Calu3 (cell line): ENCODE measurements at regions not wholly inside any gene's neighbourhood (a gene's known extent, or its start where the extent isn't known, plus 50 kb on each side); places are given as distances from the start of the nearest gene placed in this dataset.

ENCODE experiments used
- BruUV-seq: library from RNA; stranded (reverse); fragments of 400-500 nt; replicated peaks from 2 replicates; lab custom pipeline; 2021; lab: Mats Ljungman, UMichigan
- CTCF ChIA-PET: fragments of 300-600 bp; sonication (Branson Sonifier 250); formaldehyde crosslinking; loops from one replicate; lab custom pipeline; 2022; ENCODE audit warnings: antibody characterized with exemption; lab: Charles Lee
- DNase-seq: peaks from one replicate; pipeline ENCODE4 v3.0.0; 2022
- H3K27ac Mint-ChIP-seq: one replicate; pipeline ENCODE4 v1.8.0; 2022; ENCODE audit warnings: mixed read lengths; ENCODE audit not compliant: unreplicated experiment
- H3K27me3 Mint-ChIP-seq: one replicate; pipeline ENCODE4 v1.8.0; 2022; ENCODE audit warnings: mixed read lengths; ENCODE audit not compliant: unreplicated experiment
- H3K36me3 Mint-ChIP-seq: one replicate; pipeline ENCODE4 v1.8.0; 2022; ENCODE audit warnings: mild to moderate bottlenecking, moderate library complexity, mixed read lengths; ENCODE audit not compliant: insufficient read depth, unreplicated experiment
- H3K4me1 Mint-ChIP-seq: one replicate; pipeline ENCODE4 v1.8.0; 2022; ENCODE audit warnings: mild to moderate bottlenecking, low read depth, mixed read lengths; ENCODE audit not compliant: unreplicated experiment
- H3K4me3 Mint-ChIP-seq: one replicate; pipeline ENCODE4 v1.8.0; 2022; ENCODE audit warnings: mild to moderate bottlenecking, low read depth, moderate library complexity, mixed read lengths; ENCODE audit not compliant: unreplicated experiment
- H3K9me3 Mint-ChIP-seq: one replicate; pipeline ENCODE4 v1.8.0; 2022; ENCODE audit warnings: low read depth, mixed read lengths; ENCODE audit not compliant: unreplicated experiment
- CTCF ChIP-seq: fragments of 200-600 bp; IDR thresholded peaks from one replicate; pipeline ENCODE4 v1.8.0; 2022; ENCODE audit warnings: antibody characterized with exemption; ENCODE audit not compliant: unreplicated experiment
- intact Hi-C: fragments of 100-400 bp; cut with micrococcal nuclease; formaldehyde crosslinking; loops from one replicate; pipeline ENCODE4 v1.10.0; 2022; ENCODE audit not compliant: unreplicated experiment

DNA sequence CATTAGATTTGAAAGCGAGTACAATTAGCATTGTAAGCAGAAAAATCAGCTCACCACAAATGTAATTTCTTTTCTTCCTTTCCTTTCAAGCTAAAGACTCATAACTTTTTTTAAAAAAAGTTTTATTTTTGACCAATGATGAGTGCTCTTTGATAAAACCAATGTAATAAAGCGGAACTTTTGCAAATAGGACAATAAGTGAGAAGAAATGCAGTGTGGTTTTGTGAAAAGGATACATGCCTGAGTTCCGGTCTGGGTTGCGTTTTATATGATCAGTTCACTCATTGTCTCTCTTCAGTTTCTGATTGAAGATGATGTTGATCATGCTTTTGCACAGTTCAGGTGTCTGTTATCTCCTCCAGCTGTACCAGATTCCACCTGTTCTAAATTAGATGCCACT, 274.4 kb downstream of the KLF12 start:
- CTCF ChIA-PET: no interaction called here
- intact Hi-C loops: no loop called here
- Mint-ChIP-seq H3K27me3 (no peaks in the 10 kb centered on the region), H3K4me1 (no peaks in the 10 kb centered on the region), H3K27ac (no peak overlapping the region), H3K36me3 (no peaks in the 10 kb centered on the region), H3K9me3 (no peaks in the 10 kb centered on the region), H3K4me3 (no peak overlapping the region)
- no peak for TF ChIP-seq CTCF
- BruUV-seq: no TSS peak
- DNase-seq: no peak

DNA sequence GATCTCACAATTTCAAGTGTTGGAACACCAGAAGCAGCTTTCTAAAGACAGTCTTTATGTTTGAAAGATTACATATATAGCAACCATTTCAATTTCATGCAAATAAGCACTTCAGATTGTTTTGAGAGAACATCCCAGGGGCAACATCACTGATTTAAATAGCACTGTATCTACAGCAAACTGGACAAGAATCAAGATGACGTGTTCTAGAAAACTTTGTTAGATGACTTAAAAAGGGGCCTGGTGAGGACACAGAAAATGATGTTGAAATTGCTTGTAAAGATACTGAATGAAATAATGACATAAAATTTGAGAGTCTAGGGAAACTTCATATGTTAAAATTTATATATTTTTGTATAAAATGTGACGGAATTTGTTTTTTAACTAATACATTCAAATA, 277.1 kb downstream of the KLF12 start:
- H3K27ac Mint-ChIP-seq: no peak overlapping the region
- no peak for DNase-seq
- TF ChIP-seq CTCF: no peak
- intact Hi-C loops: no loop called here
- no peak overlapping the region for H3K4me3 Mint-ChIP-seq
- H3K4me1 Mint-ChIP-seq: no peaks in the 10 kb centered on the region
- no peaks in the 10 kb centered on the region for H3K9me3 Mint-ChIP-seq
- CTCF ChIA-PET: no interaction called here
- BruUV-seq: no TSS peak
- no peaks in the 10 kb centered on the region for H3K27me3 Mint-ChIP-seq
- H3K36me3 Mint-ChIP-seq: no peaks in the 10 kb centered on the region

- Mint-ChIP-seq H3K4me1 (no peaks in the 10 kb centered on the region), H3K27ac (no peak overlapping the region), H3K36me3 (no peaks in the 10 kb centered on the region), H3K4me3 (no peak overlapping the region), H3K27me3 (no peaks in the 10 kb centered on the region), H3K9me3 (no peaks in the 10 kb centered on the region)
- no peak for DNase-seq
- CTCF ChIA-PET: interaction anchor here (0.7 kb wide), 1 partner anchor 517 kb away, joined by 3 read pairs; no protein-coding TSS in a partner anchor
- no TSS peak for BruUV-seq
- TF ChIP-seq CTCF: no peak
- intact Hi-C loops: no loop called here
These were observed 283.1 kb downstream of the KLF12 start for GRCh38 chr13:73851104-73851503.

- CTCF ChIA-PET: no interaction called here
- no TSS peak for BruUV-seq
- Mint-ChIP-seq H3K27me3 (no peaks in the 10 kb centered on the region), H3K36me3 (no peaks in the 10 kb centered on the region), H3K9me3 (no peaks in the 10 kb centered on the region), H3K4me1 (no peaks in the 10 kb centered on the region), H3K4me3 (no peak overlapping the region), H3K27ac (no peak overlapping the region)
- TF ChIP-seq CTCF: no peak
- intact Hi-C loops: no loop called here
- DNase-seq: no peak
These were observed 283.9 kb downstream of the KLF12 start for GRCh38 chr13:73850104-73850873.
